Suprapubic skin (tissue), 3 donors: ENCODE measurements at regions not wholly inside any gene's neighbourhood (a gene's known extent, or its start where the extent isn't known, plus 50 kb on each side); places are given as distances from the start of the nearest gene placed in this dataset.

ENCODE experiments used
- CTCF ChIP-seq, 2 donors: fragments of 200-600 bp in 1 of 2; fragments of 450-650 bp in 1 of 2; sonication (generic) in 1 of 2; IDR thresholded peaks; one replicate each; pipeline ENCODE4 v1.5.1; 2016 to 2019; ENCODE audit warnings: antibody characterized with exemption in 2 of 2, mild to moderate bottlenecking in 1 of 2, moderate library complexity in 1 of 2
- EP300 ChIP-seq: sonication (generic); formaldehyde crosslinking; IDR thresholded peaks from one replicate; pipeline ENCODE4 v1.6.1; 2017; ENCODE audit warnings: antibody characterized with exemption
- POLR2A ChIP-seq, 2 donors: fragments of 450-650 bp; IDR thresholded peaks; one replicate each; pipeline ENCODE4 v1.6.1; 2017; ENCODE audit warnings: antibody characterized with exemption in 2 of 2, mild to moderate bottlenecking in 2 of 2, moderate library complexity in 2 of 2

GRCh38 chr11:106158406-106158805 is 80.9 kb downstream of the AASDHPPT start:
- no peak for TF ChIP-seq CTCF (IDR thresholded peaks at IDR 0.05)
- no peak for TF ChIP-seq POLR2A (IDR thresholded peaks at IDR 0.05)
- TF ChIP-seq EP300: no peak
